Osteoblast (primary cell): ENCODE measurements at regions not wholly inside any gene's neighbourhood (a gene's known extent, or its start where the extent isn't known, plus 50 kb on each side); places are given as distances from the start of the nearest gene placed in this dataset.
A peak's percentile ranks its signal among the peaks of the same experiment; 100 is the strongest.

Experiments
- DNase-seq: peaks from one replicate; pipeline ENCODE4 v3.0.0; 2011; ENCODE audit warnings: low spot score, mixed read lengths; ENCODE audit not compliant: insufficient read length; ENCODE audit errors: missing footprints
- H2AFZ ChIP-seq: 2 replicates; pipeline ENCODE4 v1.6.0; 2011; ENCODE audit warnings: mild to moderate bottlenecking, low read length
- H3K27ac ChIP-seq: 2 replicates; pipeline ENCODE4 v1.5.1; 2011; ENCODE audit warnings: mild to moderate bottlenecking, low read depth, low read length, moderate library complexity
- H3K27me3 ChIP-seq: 2 replicates; pipeline ENCODE4 v1.6.0; 2012; ENCODE audit warnings: mild to moderate bottlenecking, control low read depth, inconsistent platforms, low read length, moderate library complexity; ENCODE audit not compliant: insufficient read depth
- H3K36me3 ChIP-seq: 2 replicates; pipeline ENCODE4 v1.5.1; 2011; ENCODE audit warnings: mild to moderate bottlenecking, low read length, control low read depth, moderate library complexity; ENCODE audit not compliant: insufficient read depth
- H3K4me1 ChIP-seq: 2 replicates; pipeline ENCODE4 v1.5.1; 2011; ENCODE audit warnings: mild to moderate bottlenecking, low read length, control low read depth, moderate library complexity; ENCODE audit not compliant: insufficient read depth
- H3K4me2 ChIP-seq: 2 replicates; pipeline ENCODE4 v1.6.0; 2011; ENCODE audit warnings: mild to moderate bottlenecking, low read length; ENCODE audit not compliant: insufficient read depth
- H3K4me3 ChIP-seq: fragments of 200-600 bp; sonication (generic); 3 replicates; pipeline ENCODE4 v1.5.1; 2012; ENCODE audit warnings: mild to moderate bottlenecking, low read length, inconsistent platforms; ENCODE audit not compliant: insufficient read depth
- H3K79me2 ChIP-seq: 2 replicates; pipeline ENCODE4 v1.6.0; 2012; ENCODE audit warnings: mild to moderate bottlenecking, low read length, control low read depth, inconsistent platforms; ENCODE audit not compliant: insufficient read depth
- H3K9me3 ChIP-seq: 2 replicates; pipeline ENCODE4 v1.5.1; 2011; ENCODE audit warnings: low read depth, low read length, control low read depth
- H4K20me1 ChIP-seq: 2 replicates; pipeline ENCODE4 v1.6.0; 2012; ENCODE audit warnings: mild to moderate bottlenecking, low read length, control low read depth; ENCODE audit not compliant: insufficient read depth
- TF ChIP-seq, protein P1 (sequence below): IDR thresholded peaks from 2 replicates; pipeline ENCODE4 v1.5.1; 2011; ENCODE audit warnings: mild to moderate bottlenecking, low read depth, low read length, moderate library complexity; ENCODE audit errors: extremely low read depth

DNA sequence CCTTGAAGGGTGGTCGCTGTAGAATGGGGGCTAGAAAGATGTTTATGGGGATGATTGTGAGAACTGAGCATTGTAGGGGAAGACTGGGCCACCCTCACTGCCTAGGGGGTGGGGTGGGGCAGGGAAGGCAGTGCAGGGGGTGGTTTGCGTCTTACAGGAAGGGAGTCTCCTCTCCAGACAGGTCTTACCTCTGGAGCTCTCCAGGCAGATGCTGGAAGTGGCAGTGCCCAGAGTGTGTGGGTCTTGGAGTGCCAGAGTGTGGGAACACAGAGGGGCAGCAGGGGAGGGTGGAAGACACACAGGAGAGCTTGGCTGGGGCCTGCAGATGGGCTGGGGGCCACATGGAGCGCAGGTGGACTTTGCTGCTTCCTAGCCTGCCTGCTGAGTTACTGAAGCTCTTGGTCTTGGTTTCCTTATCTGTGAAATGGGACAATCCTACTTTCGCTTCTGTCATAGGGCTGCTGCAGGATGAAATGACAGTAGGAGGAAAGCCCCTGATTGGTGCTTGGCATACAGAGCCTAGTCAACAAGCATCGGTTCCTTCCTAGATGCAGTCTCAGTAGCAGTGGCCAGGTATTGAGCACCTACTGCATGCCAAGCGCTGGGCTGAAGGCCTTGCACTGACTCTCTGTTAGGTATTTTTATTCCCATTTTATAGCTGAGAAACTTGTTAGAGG is 118.3 kb downstream of the SLC25A47 start:
- Histone ChIP-seq H3K4me3 (no peak overlapping the region), H3K36me3 (no peaks in the 10 kb centered on the region), H3K9me3 (no peaks in the 10 kb centered on the region), H3K27me3 (no peaks in the 10 kb centered on the region), H3K4me2 (no peak overlapping the region), H3K79me2 (peaks cover 19% of the 10 kb centered on the region), H2AFZ (no peak overlapping the region), H4K20me1 (peaks cover 3% of the 10 kb centered on the region), H3K27ac (no peak overlapping the region), H3K4me1 (peaks cover 42% of the 10 kb centered on the region)
- TF ChIP-seq, protein P1, sequence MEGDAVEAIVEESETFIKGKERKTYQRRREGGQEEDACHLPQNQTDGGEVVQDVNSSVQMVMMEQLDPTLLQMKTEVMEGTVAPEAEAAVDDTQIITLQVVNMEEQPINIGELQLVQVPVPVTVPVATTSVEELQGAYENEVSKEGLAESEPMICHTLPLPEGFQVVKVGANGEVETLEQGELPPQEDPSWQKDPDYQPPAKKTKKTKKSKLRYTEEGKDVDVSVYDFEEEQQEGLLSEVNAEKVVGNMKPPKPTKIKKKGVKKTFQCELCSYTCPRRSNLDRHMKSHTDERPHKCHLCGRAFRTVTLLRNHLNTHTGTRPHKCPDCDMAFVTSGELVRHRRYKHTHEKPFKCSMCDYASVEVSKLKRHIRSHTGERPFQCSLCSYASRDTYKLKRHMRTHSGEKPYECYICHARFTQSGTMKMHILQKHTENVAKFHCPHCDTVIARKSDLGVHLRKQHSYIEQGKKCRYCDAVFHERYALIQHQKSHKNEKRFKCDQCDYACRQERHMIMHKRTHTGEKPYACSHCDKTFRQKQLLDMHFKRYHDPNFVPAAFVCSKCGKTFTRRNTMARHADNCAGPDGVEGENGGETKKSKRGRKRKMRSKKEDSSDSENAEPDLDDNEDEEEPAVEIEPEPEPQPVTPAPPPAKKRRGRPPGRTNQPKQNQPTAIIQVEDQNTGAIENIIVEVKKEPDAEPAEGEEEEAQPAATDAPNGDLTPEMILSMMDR = no peak
- DNase-seq = no peak

DNA sequence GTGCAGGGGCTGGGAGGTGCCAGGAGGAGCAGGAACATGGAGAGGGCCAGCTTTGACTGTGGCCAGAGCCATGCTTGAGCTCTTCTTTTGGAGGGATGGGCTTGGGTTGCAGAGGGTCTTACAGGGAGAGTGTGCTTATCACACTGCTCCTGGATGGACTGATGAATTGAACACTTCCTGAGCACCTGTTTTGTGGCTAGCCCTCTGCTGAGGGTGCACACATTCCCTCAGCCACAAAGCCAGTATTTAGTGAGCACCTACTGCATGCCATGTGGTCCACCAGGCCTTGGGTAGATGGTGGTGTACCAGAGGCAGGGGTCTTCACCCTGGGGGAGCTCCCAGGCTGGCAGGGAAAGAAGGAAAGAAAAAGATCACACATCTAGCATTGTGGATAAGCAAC is 118.9 kb downstream of the SLC25A47 start:
- TF ChIP-seq, protein P1 = no peak
- no peaks in the 10 kb centered on the region for H3K27me3 ChIP-seq
- H2AFZ ChIP-seq = no peak overlapping the region
- H3K27ac ChIP-seq = no peak overlapping the region
- no peak overlapping the region for H3K4me3 ChIP-seq
- peaks cover 3% of the 10 kb centered on the region for H4K20me1 ChIP-seq
- DNase-seq = no peak
- no peaks in the 10 kb centered on the region for H3K9me3 ChIP-seq
- H3K4me1 ChIP-seq = peaks cover 42% of the 10 kb centered on the region
- no peaks in the 10 kb centered on the region for H3K36me3 ChIP-seq
- H3K4me2 ChIP-seq = no peak overlapping the region
- H3K79me2 ChIP-seq = peaks cover 19% of the 10 kb centered on the region

DNA sequence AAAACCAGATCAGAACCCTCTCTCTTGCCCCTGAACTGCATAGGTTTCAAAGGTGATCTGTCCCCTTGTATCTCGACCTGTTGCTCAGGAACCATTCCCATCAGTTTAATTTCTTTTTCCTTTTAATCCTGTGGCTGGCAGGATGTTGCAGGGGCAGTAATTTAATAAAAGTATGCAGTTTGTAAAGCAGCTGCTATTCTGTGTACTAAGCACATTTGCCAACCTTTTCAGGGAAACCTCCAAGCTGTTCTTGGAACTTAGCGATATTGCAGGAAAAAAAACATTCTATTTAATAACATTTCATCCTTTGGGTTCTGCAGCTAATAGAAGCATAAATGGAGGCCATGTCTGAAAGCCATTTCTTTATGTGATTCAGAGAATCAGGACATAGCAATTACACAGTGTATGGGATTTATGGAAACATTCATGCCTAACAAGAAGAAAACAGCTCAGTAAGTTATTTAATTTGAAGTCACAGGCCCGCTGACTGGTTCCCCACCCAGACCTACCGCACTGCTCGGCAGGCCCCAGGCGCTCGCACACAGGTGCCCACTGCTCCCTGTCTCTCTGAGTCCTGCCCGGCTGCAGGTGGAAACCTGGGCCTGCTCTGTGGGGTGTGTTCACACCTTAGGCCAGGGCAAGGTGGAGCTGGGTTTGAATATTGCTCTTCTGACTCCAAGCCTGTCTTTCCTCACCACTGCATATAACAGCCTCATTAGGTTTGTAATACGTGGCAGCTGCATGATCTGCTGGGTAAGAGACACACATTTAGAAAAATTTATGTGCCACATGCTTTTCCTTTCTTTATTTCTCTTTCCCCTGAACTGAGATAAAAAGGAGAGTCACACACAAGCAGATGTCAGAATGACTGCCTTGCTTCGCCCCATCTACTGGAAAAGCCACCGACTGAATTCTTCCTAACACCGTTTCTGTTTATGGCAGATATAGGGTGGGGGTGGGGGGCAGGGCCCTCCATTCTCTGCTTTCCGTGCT is 119.7 kb downstream of the SLC25A47 start:
- TF ChIP-seq, protein P1 = no peak
- Histone ChIP-seq H3K4me3 (no peak overlapping the region), H2AFZ (no peak overlapping the region), H4K20me1 (peaks cover 3% of the 10 kb centered on the region), H3K36me3 (no peaks in the 10 kb centered on the region), H3K27me3 (no peaks in the 10 kb centered on the region), H3K79me2 (peaks cover 16% of the 10 kb centered on the region), H3K4me2 (peak overlapping the region; percentile 49), H3K9me3 (no peaks in the 10 kb centered on the region), H3K27ac (peak overlapping the region; percentile 21), H3K4me1 (peaks cover 42% of the 10 kb centered on the region)
- no peak for DNase-seq

DNA sequence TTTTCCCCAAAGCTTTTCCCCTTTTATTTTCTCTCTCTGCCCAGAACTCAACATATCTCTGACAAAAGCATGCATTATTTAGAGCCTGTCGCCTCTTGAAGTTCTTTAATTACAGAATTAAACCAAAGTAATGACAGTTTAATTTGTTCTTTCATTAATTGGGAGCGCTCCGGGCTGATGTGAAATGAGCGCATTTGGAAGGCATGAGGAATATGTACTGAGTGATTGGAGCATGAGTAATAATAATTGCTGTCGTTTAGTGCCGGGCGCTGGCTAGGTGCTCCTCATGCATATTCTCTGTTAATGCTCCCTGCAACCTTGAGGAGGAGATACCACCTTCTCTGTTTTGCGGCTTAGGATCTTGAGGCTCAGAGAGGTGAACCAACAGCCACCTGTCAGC is 120.5 kb downstream of the SLC25A47 start:
- H3K36me3 ChIP-seq = no peaks in the 10 kb centered on the region
- peaks cover 12% of the 10 kb centered on the region for H3K79me2 ChIP-seq
- peak overlapping the region; percentile 21 for H3K27ac ChIP-seq
- no peaks in the 10 kb centered on the region for H3K27me3 ChIP-seq
- TF ChIP-seq, protein P1 = no peak
- no peaks in the 10 kb centered on the region for H3K9me3 ChIP-seq
- peak; percentile 89 for DNase-seq
- H3K4me2 ChIP-seq = peak overlapping the region; percentile 49
- H4K20me1 ChIP-seq = peaks cover 3% of the 10 kb centered on the region
- no peak overlapping the region for H2AFZ ChIP-seq
- no peak overlapping the region for H3K4me3 ChIP-seq
- peaks cover 37% of the 10 kb centered on the region for H3K4me1 ChIP-seq
